Smooth muscle cell (in vitro differentiated cells): ENCODE measurements at regions not wholly inside any gene's neighbourhood (a gene's known extent, or its start where the extent isn't known, plus 50 kb on each side); places are given as distances from the start of the nearest gene placed in this dataset.
"Not testable (repeated sequence)": the region's sequence is repeated elsewhere in the genome, so short reads cannot be mapped to it uniquely, and the experiment has no call there.

Source experiments
- DNase-seq: peaks from one replicate; lab custom pipeline; 2025; ENCODE audit not compliant: unreplicated experiment; lab: John Stamatoyannopoulos, UW
- H2AFZ ChIP-seq: fragments of 200-600 bp; sonication (generic); 2 replicates; pipeline ENCODE4 v1.6.0; 2016; ENCODE audit warnings: antibody characterized with exemption, low read depth, mild to moderate bottlenecking
- H3F3A ChIP-seq: fragments of 200-600 bp; sonication (generic); 2 replicates; pipeline ENCODE4 v1.6.0; 2017; ENCODE audit warnings: antibody characterized with exemption, low read depth
- H3K27ac ChIP-seq: fragments of 200-600 bp; sonication (generic); 2 replicates; pipeline ENCODE4 v1.5.1; 2016; ENCODE audit warnings: low read depth, mild to moderate bottlenecking
- H3K27me3 ChIP-seq: fragments of 200-600 bp; sonication (generic); 2 replicates; pipeline ENCODE4 v1.6.1; 2016; ENCODE audit warnings: low read depth, mild to moderate bottlenecking
- H3K36me3 ChIP-seq: fragments of 200-600 bp; sonication (generic); 2 replicates; pipeline ENCODE4 v1.5.1; 2016; ENCODE audit warnings: low read depth
- H3K4me1 ChIP-seq: fragments of 200-600 bp; sonication (generic); 2 replicates; pipeline ENCODE4 v1.5.1; 2016; ENCODE audit warnings: low read depth
- H3K4me2 ChIP-seq: fragments of 200-600 bp; sonication (generic); 2 replicates; pipeline ENCODE4 v1.6.0; 2016; ENCODE audit warnings: mild to moderate bottlenecking
- H3K4me3 ChIP-seq: fragments of 200-600 bp; sonication (generic); 2 replicates; pipeline ENCODE4 v1.5.1; 2016; ENCODE audit warnings: mild to moderate bottlenecking
- H3K79me2 ChIP-seq: fragments of 200-600 bp; sonication (generic); 2 replicates; pipeline ENCODE4 v1.6.0; 2016; ENCODE audit warnings: low read depth, mild to moderate bottlenecking
- H3K9ac ChIP-seq: fragments of 200-600 bp; sonication (generic); 2 replicates; pipeline ENCODE4 v1.6.0; 2016; ENCODE audit warnings: low read depth
- H3K9me3 ChIP-seq: fragments of 200-600 bp; sonication (generic); replicated peaks from 2 replicates; pipeline ENCODE4 v1.5.1; 2016; ENCODE audit warnings: low read depth
- H4K20me1 ChIP-seq: fragments of 200-600 bp; sonication (generic); 2 replicates; pipeline ENCODE4 v1.6.0; 2016; ENCODE audit warnings: low read depth
- WGBS: methylation state at CpG from one replicate; pipeline ENCODE4 v1.1.7; 2016; ENCODE audit warnings: low lambda C conversion rate; 5-methylcytosine and 5-hydroxymethylcytosine counted together

DNA sequence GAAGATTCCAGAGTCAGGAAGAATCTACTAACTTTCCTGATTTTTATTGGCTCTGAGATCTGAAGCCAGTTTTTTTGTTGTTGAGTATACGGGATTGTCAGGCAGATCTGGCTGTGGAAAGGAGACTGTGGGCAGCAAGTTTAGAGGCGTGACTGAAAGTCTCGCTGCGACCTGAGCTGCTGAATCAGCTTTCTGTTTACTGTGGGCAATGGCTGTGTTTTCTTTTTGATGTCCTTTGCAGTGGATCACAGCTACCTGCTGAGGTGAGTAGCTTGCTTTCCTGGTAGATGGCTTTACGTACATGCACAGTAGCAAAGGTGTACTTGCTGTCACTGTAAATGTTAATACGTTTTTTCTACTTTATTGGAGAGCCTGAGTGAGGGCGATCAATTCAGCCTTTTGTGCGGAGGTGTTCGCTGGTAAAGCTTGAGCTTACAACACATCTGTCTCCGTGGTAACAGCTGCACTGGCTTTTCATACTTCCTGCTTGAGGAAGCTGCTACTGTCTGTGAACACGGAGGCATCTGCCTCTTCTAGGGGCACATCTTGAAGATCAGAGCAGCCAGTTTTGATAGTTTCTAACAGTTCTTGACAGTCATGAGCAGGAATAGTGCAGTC is 97.8 kb downstream of the ALG1L2 start:
- WGBS = 24% methylated on average over 11 of the region's 11 CpGs
- peak overlapping the region; percentile 66 for H3K9ac ChIP-seq
- H3K79me2 ChIP-seq, H4K20me1 ChIP-seq, H3K27me3 ChIP-seq, DNase-seq, H3K9me3 ChIP-seq, H3K36me3 ChIP-seq: not testable (repeated sequence)
- peak overlapping the region; percentile 44 for H3K4me3 ChIP-seq
- H3F3A ChIP-seq = peaks cover 12% of the 10 kb centered on the region
- peaks cover 11% of the 10 kb centered on the region for H3K4me1 ChIP-seq
- H2AFZ ChIP-seq = peak overlapping the region; percentile 55
- peak overlapping the region; percentile 85 for H3K4me2 ChIP-seq
- peak overlapping the region; percentile 90 for H3K27ac ChIP-seq

DNA sequence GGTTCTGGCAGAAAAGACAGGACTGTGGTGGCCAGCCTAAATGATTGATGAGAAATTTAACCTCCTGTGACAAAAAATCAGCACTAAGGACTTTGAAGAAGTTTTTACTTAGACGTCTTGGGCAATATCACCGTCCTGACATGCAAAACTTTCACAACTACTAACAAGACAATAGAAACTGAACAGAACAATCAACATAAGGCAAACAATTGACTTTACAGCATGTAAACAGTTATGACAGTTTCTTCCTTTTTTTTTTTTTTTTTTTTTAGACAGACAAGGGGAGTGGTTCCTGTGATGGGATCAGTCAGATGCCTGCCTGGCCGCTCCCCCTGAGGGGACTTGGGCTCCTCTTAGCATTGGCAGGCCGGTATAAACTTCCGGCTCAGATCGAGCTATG is 100.8 kb downstream of the ALG1L2 start:
- not testable (repeated sequence) for H3K27ac ChIP-seq, H3K27me3 ChIP-seq, H3K79me2 ChIP-seq, H3F3A ChIP-seq, H3K4me3 ChIP-seq, H3K9me3 ChIP-seq, H3K36me3 ChIP-seq, H4K20me1 ChIP-seq, H2AFZ ChIP-seq, H3K9ac ChIP-seq, H3K4me1 ChIP-seq, DNase-seq
- 71% methylated on average over 6 of the region's 6 CpGs for WGBS
- H3K4me2 ChIP-seq = peak overlapping the region; percentile 68

GRCh38 chr3:130183689-130184088 is 102.1 kb downstream of the ALG1L2 start:
- not testable (repeated sequence) for H3K9me3 ChIP-seq, H3K36me3 ChIP-seq, H3K27me3 ChIP-seq, DNase-seq, H2AFZ ChIP-seq, H3K4me1 ChIP-seq, H3K9ac ChIP-seq, H3K79me2 ChIP-seq, H4K20me1 ChIP-seq, H3K4me3 ChIP-seq, H3K27ac ChIP-seq, H3F3A ChIP-seq
- peak overlapping the region; percentile 26 for H3K4me2 ChIP-seq
- 33% methylated on average over 5 of the region's 5 CpGs for WGBS

GRCh38 chr3:130184152-130185024 is 102.8 kb downstream of the ALG1L2 start:
- H3K27me3 ChIP-seq, H3F3A ChIP-seq, H3K4me1 ChIP-seq, H3K36me3 ChIP-seq, H3K4me3 ChIP-seq, H3K9me3 ChIP-seq, DNase-seq, H3K27ac ChIP-seq, H2AFZ ChIP-seq, H3K9ac ChIP-seq, H4K20me1 ChIP-seq, H3K79me2 ChIP-seq, H3K4me2 ChIP-seq: not testable (repeated sequence)
- WGBS = 56% methylated on average over 5 of the region's 5 CpGs

DNA sequence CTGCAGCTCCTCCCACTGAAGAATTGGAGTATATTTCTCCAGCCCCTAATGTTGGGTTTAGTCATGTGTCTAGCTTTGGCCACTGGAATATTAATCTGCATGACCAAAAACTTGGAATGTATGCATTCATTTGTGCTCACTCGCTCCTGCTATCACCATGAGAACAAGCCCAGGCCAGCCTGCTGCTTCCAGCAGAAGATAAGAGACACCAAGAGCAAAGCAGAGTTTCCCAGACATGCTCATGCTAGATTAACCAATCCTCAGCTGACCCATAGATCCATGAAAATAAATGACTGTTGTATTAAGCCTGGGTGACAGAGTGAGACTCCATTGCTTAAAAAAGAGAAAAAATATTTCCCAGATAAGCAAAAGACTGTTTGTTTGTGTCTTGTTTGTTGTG is 119.6 kb downstream of the ALG1L2 start:
- not testable (repeated sequence) for H3K9ac ChIP-seq, H2AFZ ChIP-seq, H3K4me1 ChIP-seq, H3K9me3 ChIP-seq, H3K27ac ChIP-seq, H3K27me3 ChIP-seq, H3K79me2 ChIP-seq, H4K20me1 ChIP-seq, H3K4me2 ChIP-seq, DNase-seq, H3K4me3 ChIP-seq, H3K36me3 ChIP-seq, H3F3A ChIP-seq
- 38% methylated on average over 1 of the region's 1 CpG for WGBS

GRCh38 chr3:130203633-130204032 is 122.0 kb downstream of the ALG1L2 start:
- not testable (repeated sequence) for H3K79me2 ChIP-seq, H3K4me1 ChIP-seq, H3K9me3 ChIP-seq, DNase-seq, H3F3A ChIP-seq, H3K27me3 ChIP-seq, H2AFZ ChIP-seq, H3K9ac ChIP-seq, H3K27ac ChIP-seq, H3K36me3 ChIP-seq, H4K20me1 ChIP-seq, H3K4me3 ChIP-seq, H3K4me2 ChIP-seq
- WGBS = 96% methylated on average over 3 of the region's 3 CpGs
